ENCODE measurements at regions not wholly inside any gene's neighbourhood (a gene's known extent, or its start where the extent isn't known, plus 50 kb on each side); places are given as distances from the start of the nearest gene placed in this dataset.

DNA sequence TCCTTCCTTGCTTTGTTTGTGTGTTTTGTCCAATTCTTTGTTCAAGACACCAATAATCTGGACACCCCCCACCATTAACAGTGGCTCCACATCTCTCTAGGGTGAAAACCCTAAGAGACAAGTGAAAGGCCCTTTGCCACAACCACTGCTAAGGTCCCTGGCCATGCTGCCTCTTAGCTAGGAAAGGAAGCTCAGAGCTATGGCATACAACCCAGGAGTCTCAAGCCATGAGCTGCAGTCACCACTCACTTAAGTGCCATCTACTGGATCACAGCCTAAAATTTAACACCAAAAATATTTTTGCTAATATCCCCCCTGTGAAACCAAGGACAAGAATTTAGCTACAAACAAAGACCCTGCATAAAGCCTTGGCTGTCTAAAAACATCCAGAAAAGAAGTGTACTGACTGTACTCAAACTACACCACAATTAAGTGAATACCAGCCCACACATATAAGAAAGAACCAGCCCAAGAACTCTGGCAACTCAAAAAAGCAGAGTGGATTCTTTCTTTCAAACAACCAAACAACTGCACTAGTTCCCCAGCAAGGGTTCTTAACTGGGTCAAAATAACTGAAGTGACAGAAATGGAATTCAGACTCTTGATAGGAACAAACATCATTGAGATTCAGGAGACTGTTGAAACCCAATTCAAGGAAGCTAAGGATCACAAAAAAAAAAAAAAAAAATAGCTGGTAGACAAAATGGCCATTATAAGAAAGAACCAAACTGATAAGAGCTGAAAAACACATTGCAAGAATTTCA is 130.1 kb upstream of the GALNT5 start:
- Histone ChIP-seq H3K27me3 (no peaks in the 10 kb centered on the region), H3K36me3 (no peaks in the 10 kb centered on the region), H3K4me2 (no peak overlapping the region)

DNA sequence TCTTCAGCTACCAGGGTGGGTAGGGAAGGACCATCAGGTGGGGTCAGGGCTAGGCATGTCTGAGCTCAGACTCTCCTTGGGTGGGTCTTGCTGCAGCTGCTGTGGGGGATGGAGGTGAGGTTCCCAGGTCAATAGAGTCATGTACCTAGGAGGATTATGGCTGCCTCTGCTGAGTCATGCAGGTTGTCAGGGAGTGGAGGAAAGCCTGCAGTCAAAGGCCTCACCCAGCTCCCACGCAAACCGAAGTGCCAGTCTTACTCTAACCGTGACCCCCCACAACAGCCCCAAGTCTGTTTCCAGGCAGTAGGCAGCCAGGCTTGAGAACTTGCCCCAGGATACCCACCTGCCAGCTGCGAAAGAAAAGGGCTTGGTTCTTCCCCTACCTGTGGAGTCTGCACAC is 113.6 kb upstream of the GALNT5 start:
- Histone ChIP-seq H3K4me1 (no peaks in the 10 kb centered on the region), H3K4me3 (no peak overlapping the region), H3K9me3 (no peaks in the 10 kb centered on the region), H3K4me2 (no peak overlapping the region), H3K9ac (no peak overlapping the region), H3K36me3 (no peaks in the 10 kb centered on the region), H3K27me3 (no peaks in the 10 kb centered on the region), H4K20me1 (no peaks in the 10 kb centered on the region), H3K27ac (no peak overlapping the region)
- no peak for TF ChIP-seq Cebpa-rat (IDR thresholded peaks at IDR 0.05)

More for the DNA sequence above, 130.1 kb upstream of the GALNT5 start:
- Histone ChIP-seq H3K9ac (no peak overlapping the region), H3K4me1 (no peaks in the 10 kb centered on the region), H3K27ac (no peak overlapping the region), H3K4me3 (no peak overlapping the region), H3K9me3 (no peaks in the 10 kb centered on the region), H4K20me1 (no peaks in the 10 kb centered on the region)
- TF ChIP-seq Cebpa-rat (IDR thresholded peaks at IDR 0.05): no peak

DNA sequence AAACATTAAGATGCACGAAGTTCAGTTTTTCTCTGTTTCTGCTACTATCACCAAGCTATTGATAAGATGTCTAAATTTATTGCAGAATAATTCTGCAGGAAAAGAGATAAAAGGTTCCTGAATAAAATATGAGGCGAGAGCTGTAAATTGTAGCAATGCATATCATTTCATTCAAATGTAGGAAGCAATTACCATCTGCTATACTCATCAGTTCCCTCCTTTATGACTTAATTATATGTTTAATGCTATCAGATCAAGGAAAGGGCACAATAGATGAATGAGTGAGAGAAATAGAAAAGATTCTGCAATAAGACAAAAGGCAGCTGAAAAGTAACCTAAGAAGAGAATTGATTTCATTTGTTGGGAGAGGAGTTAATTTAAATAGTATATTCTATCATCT is 108.2 kb upstream of the GALNT5 start:
- no peak for TF ChIP-seq Cebpa-rat (IDR thresholded peaks at IDR 0.05)
- Histone ChIP-seq H3K27me3 (no peaks in the 10 kb centered on the region), H3K9ac (no peak overlapping the region)

DNA sequence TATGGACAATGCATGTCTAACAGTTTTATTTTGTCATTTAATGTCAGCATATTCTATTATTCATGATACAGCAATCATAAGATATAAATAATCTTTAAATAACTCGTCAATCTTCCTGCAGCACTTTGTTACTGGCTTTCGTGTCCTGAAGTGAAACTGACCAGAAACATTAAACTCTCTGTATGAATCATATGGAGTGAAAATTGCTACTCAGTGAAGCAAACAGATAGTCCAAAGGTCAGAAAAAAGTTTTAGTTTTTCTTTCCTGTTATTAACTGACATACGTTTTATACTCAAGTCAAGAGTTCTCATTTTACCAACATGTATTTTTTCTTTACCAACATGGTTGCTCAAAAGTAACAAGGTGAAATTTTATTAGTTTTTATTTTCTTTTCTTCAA is 106.8 kb upstream of the GALNT5 start:
- no peaks in the 10 kb centered on the region for H3K36me3 ChIP-seq
- no peaks in the 10 kb centered on the region for H4K20me1 ChIP-seq
- no peak overlapping the region for H3K4me2 ChIP-seq
- H3K27me3 ChIP-seq: no peaks in the 10 kb centered on the region
- no peak overlapping the region for H3K27ac ChIP-seq
- TF ChIP-seq Cebpa-rat (IDR thresholded peaks at IDR 0.05): no peak
- H3K9me3 ChIP-seq: no peaks in the 10 kb centered on the region
- H3K9ac ChIP-seq: no peak overlapping the region
- no peak overlapping the region for H3K4me3 ChIP-seq
- H3K4me1 ChIP-seq: no peaks in the 10 kb centered on the region

More for the DNA sequence above, 108.2 kb upstream of the GALNT5 start:
- Histone ChIP-seq H4K20me1 (no peaks in the 10 kb centered on the region), H3K4me3 (no peak overlapping the region), H3K36me3 (no peaks in the 10 kb centered on the region), H3K4me1 (no peaks in the 10 kb centered on the region), H3K4me2 (no peak overlapping the region), H3K27ac (no peak overlapping the region), H3K9me3 (no peaks in the 10 kb centered on the region)

DNA sequence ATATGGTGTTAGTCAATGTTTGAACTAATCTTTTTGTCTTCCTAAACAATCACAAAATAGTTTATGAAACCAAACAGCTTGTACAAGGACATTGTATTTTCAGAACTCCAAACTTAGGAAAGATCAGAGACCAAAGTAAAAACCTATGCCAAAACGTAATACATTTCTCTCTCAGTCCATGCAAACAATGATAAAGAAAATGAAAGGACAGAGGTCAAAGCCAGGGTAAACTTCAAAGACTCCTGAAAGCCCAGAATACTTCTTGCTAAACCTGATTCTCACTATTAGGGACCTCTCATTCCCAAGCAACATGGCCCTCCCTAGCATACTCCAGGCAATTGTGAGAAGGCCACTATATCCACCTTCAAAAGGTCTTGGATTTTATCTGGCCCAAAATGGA is 105.1 kb upstream of the GALNT5 start:
- Histone ChIP-seq H3K4me3 (no peak overlapping the region), H3K27ac (no peak overlapping the region), H3K4me1 (no peaks in the 10 kb centered on the region), H3K36me3 (no peaks in the 10 kb centered on the region), H3K9me3 (no peaks in the 10 kb centered on the region), H3K27me3 (no peaks in the 10 kb centered on the region), H4K20me1 (no peaks in the 10 kb centered on the region), H3K9ac (no peak overlapping the region), H3K4me2 (no peak overlapping the region)
- TF ChIP-seq Cebpa-rat (IDR thresholded peaks at IDR 0.05): no peak

DNA sequence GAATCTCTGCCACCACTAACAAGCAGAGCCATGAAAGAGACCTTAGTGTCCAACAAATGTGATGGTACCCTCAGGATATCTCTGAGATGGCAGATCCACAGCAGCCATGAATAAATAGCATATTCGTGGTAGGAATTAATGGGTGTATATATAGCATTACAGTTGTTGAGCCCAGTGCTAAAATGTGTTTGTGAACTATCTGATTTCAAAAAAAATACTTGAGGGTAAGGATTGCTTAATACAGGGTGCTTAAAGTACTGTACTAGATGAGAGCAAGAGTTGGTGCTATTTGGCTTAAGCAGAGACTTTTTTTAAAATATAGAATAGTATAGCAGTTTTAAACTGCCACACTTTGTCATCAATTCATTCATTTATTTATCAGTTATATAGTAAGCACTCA is 101.5 kb upstream of the GALNT5 start:
- no peaks in the 10 kb centered on the region for H4K20me1 ChIP-seq
- no peak overlapping the region for H3K4me3 ChIP-seq
- no peaks in the 10 kb centered on the region for H3K9me3 ChIP-seq
- no peak overlapping the region for H3K4me2 ChIP-seq
- no peak overlapping the region for H3K9ac ChIP-seq
- H3K36me3 ChIP-seq: no peaks in the 10 kb centered on the region
- no peaks in the 10 kb centered on the region for H3K4me1 ChIP-seq
- TF ChIP-seq Cebpa-rat (IDR thresholded peaks at IDR 0.05): no peak
- H3K27ac ChIP-seq: no peak overlapping the region
- H3K27me3 ChIP-seq: no peaks in the 10 kb centered on the region

DNA sequence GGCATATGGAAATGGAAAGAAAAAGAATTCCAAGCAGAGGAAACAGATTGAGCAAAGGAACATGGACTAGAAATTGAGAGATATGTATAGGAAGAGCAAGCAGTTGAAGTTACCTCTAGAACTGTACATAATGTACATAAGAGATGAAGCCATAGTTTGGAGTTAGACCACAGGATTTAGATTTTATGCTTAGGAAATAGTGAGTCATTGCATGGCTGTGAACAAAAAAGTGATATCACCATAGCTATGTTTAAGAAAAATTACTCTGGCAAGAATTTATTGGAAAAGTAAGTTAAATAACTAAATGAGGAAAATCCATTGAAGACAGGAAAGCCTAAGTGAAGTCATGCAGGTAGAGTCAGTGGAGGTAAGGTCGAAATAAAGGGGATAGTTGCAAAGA is 99.4 kb upstream of the GALNT5 start:
- Histone ChIP-seq H3K4me2 (no peak overlapping the region), H3K4me1 (no peaks in the 10 kb centered on the region), H3K27ac (no peak overlapping the region), H3K4me3 (no peak overlapping the region), H3K9me3 (no peaks in the 10 kb centered on the region), H3K9ac (no peak overlapping the region), H3K36me3 (no peaks in the 10 kb centered on the region), H4K20me1 (no peaks in the 10 kb centered on the region), H3K27me3 (no peaks in the 10 kb centered on the region)
- TF ChIP-seq Cebpa-rat (IDR thresholded peaks at IDR 0.05): no peak

DNA sequence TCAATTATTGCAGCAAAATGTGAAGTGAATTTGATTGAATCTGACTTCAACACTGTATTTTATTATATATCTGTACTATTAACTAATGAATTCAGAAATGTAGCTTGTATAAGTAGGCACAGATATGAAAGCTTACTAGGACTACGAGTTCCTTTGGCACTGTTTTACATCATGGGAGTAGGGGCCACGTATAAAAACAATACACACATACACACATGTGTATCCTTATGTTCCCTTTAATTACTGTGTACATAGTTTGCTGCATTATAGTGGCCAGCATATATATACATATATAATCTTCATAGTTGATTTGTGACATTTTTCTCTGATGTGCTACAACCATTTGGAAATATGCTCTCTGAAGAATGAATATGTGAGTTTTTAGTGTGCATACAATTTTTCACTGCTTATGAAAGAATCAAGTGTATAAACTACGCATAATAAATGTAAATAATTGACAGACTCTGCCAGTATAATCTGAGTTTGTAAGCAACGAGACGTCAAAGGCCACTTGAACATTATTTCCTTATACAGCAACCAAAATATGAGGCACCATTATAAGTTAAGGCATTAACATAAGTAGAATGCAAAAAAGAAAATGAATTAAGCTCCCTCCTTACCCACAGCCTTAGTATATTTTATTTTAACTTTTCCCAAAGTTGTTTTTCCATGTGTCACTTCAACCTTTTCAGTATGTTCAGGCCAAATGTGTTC is 98.1 kb upstream of the GALNT5 start:
- Histone ChIP-seq H3K27me3 (no peaks in the 10 kb centered on the region), H3K9ac (no peak overlapping the region), H3K9me3 (peaks cover 4% of the 10 kb centered on the region), H3K27ac (no peak overlapping the region), H4K20me1 (no peaks in the 10 kb centered on the region), H3K4me3 (no peak overlapping the region), H3K4me1 (no peaks in the 10 kb centered on the region), H3K36me3 (no peaks in the 10 kb centered on the region), H3K4me2 (no peak overlapping the region)
- TF ChIP-seq Cebpa-rat (IDR thresholded peaks at IDR 0.05): no peak

DNA sequence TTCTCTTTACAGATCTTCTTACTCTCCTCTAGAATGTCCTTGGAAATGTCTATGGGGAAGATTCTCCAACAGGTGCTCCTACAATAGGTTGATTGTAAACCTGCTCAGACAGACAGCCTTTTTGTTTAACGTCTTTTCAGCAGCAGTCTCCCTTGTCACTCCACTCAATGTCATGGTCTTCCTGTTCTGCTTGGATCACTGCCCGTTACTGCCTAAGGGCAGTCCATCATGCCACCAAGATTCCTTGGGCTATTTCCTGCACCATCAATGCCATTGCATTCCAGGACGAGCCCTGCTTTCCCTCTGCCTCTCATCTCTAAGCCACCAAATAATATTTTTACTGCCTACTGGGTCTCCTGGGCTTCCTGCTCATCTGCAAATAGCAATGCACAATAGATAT is 97.4 kb upstream of the GALNT5 start:
- Histone ChIP-seq H3K4me2 (no peak overlapping the region), H3K27me3 (no peaks in the 10 kb centered on the region), H3K4me1 (no peaks in the 10 kb centered on the region), H3K27ac (no peak overlapping the region), H3K36me3 (no peaks in the 10 kb centered on the region), H4K20me1 (no peaks in the 10 kb centered on the region), H3K9ac (no peak overlapping the region), H3K4me3 (no peak overlapping the region), H3K9me3 (peaks cover 11% of the 10 kb centered on the region)
- no peak for TF ChIP-seq Cebpa-rat (IDR thresholded peaks at IDR 0.05)

DNA sequence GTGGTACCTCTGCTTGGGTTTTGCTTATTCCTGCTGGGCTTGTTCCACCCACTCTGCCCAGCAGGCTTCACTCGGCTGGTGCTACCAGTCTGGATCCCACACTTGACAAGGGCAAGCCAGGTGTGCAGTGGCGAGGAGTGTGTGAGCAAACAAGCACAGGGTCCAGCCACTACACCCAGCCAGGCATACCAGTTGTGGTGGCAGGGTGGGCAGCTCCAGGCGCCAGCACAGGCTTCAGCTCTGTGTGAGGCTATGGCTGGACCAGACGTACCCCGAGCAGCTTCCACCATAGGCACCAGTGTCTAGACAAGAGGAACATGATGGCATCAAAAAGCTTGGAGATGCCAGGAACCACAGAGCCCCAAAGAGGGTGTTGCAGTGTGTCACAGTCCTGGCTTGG is 93.1 kb upstream of the GALNT5 start:
- H3K27ac ChIP-seq: no peak overlapping the region
- no peak for TF ChIP-seq Cebpa-rat (IDR thresholded peaks at IDR 0.05)

More for the DNA sequence above, 93.1 kb upstream of the GALNT5 start:
- Histone ChIP-seq H3K4me3 (no peak overlapping the region), H3K9me3 (peaks cover 17% of the 10 kb centered on the region), H3K4me2 (no peak overlapping the region), H4K20me1 (no peaks in the 10 kb centered on the region), H3K9ac (no peak overlapping the region), H3K4me1 (no peaks in the 10 kb centered on the region), H3K27me3 (no peaks in the 10 kb centered on the region), H3K36me3 (no peaks in the 10 kb centered on the region)
